GM12892 (cell line): ENCODE measurements at regions not wholly inside any gene's neighbourhood (a gene's known extent, or its start where the extent isn't known, plus 50 kb on each side); places are given as distances from the start of the nearest gene placed in this dataset.
"Not testable (repeated sequence)": the region's sequence is repeated elsewhere in the genome, so short reads cannot be mapped to it uniquely, and the experiment has no call there.

ENCODE experiments used
- POLR2A ChIP-seq: IDR thresholded peaks from 2 replicates; pipeline ENCODE4 v1.6.1; 2011; ENCODE audit warnings: low read depth, low read length, control low read depth
- TAF1 ChIP-seq: IDR thresholded peaks from 2 replicates; pipeline ENCODE4 v1.6.1; 2011; ENCODE audit warnings: low read depth, mild to moderate bottlenecking, control low read depth, low read length, borderline replicate concordance

GRCh38 chr13:68893721-68894120 lies 1213.9 kb upstream of the ATXN8OS start:
- TF ChIP-seq POLR2A, TAF1: not testable (repeated sequence)
